ENCODE measurements at regions not wholly inside any gene's neighbourhood (a gene's known extent, or its start where the extent isn't known, plus 50 kb on each side); places are given as distances from the start of the nearest gene placed in this dataset.

- no peak overlapping the region for H3K9ac ChIP-seq (ENCODE audit: low read length in 2 of 2)
- H3K27me3 ChIP-seq (ENCODE audit: control insufficient read depth in 1 of 2, insufficient read depth in 2 of 2, low read length in 2 of 2): peaks cover 2 to 3% of the 10 kb centered on the region in 2 donors
- no peaks in the 10 kb centered on the region for H3K4me1 ChIP-seq (ENCODE audit: control insufficient read depth, insufficient read depth, low read length)
- H3K9me3 ChIP-seq (ENCODE audit: control insufficient read depth in 2 of 2, low read length in 2 of 2): no peaks in the 10 kb centered on the region
- no peak overlapping the region for H3K4me3 ChIP-seq (ENCODE audit: low read length in 2 of 2)
- no peaks in the 10 kb centered on the region for H3K36me3 ChIP-seq (ENCODE audit: control insufficient read depth in 2 of 2, insufficient read depth in 2 of 2, low read length in 2 of 2)
- no peak overlapping the region for H3K27ac ChIP-seq (ENCODE audit: low read length)
Observed at GRCh38 chr9:95626885-95627558, 110.3 kb upstream of the PTCH1 start.

GRCh38 chr9:95626341-95626740 is 109.6 kb upstream of the PTCH1 start:
- H3K4me3 ChIP-seq (ENCODE audit: low read length in 2 of 2): no peak overlapping the region
- no peaks in the 10 kb centered on the region for H3K9me3 ChIP-seq (ENCODE audit: control insufficient read depth in 2 of 2, low read length in 2 of 2)
- H3K27ac ChIP-seq (ENCODE audit: low read length): no peak overlapping the region
- no peaks in the 10 kb centered on the region for H3K4me1 ChIP-seq (ENCODE audit: control insufficient read depth, insufficient read depth, low read length)
- H3K9ac ChIP-seq (ENCODE audit: low read length in 2 of 2): no peak overlapping the region
- peaks cover 0 to 2% of the 10 kb centered on the region in 2 donors for H3K27me3 ChIP-seq (ENCODE audit: control insufficient read depth in 1 of 2, insufficient read depth in 2 of 2, low read length in 2 of 2)
- no peaks in the 10 kb centered on the region for H3K36me3 ChIP-seq (ENCODE audit: control insufficient read depth in 2 of 2, insufficient read depth in 2 of 2, low read length in 2 of 2)

- no peak overlapping the region for H3K27ac ChIP-seq (ENCODE audit: low read length)
- H3K36me3 ChIP-seq (ENCODE audit: control insufficient read depth in 2 of 2, insufficient read depth in 2 of 2, low read length in 2 of 2): no peaks in the 10 kb centered on the region
Observed at GRCh38 chr9:95623640-95624039, 106.9 kb upstream of the PTCH1 start.

GRCh38 chr9:95620722-95621121 is 104.0 kb upstream of the PTCH1 start:
- H3K4me3 ChIP-seq (ENCODE audit: low read length in 2 of 2): no peak overlapping the region
- H3K27me3 ChIP-seq (ENCODE audit: control insufficient read depth in 1 of 2, insufficient read depth in 2 of 2, low read length in 2 of 2): peaks cover 0 to 2% of the 10 kb centered on the region in 2 donors
- no peaks in the 10 kb centered on the region for H3K36me3 ChIP-seq (ENCODE audit: control insufficient read depth in 2 of 2, insufficient read depth in 2 of 2, low read length in 2 of 2)
- H3K9me3 ChIP-seq (ENCODE audit: control insufficient read depth in 2 of 2, low read length in 2 of 2): no peaks in the 10 kb centered on the region
- H3K9ac ChIP-seq (ENCODE audit: low read length in 2 of 2): no peak overlapping the region
- H3K27ac ChIP-seq (ENCODE audit: low read length): no peak overlapping the region
- H3K4me1 ChIP-seq (ENCODE audit: control insufficient read depth, insufficient read depth, low read length): no peaks in the 10 kb centered on the region

More at GRCh38 chr9:95623640-95624039, 106.9 kb upstream of the PTCH1 start:
- H3K9ac ChIP-seq (ENCODE audit: low read length in 2 of 2): no peak overlapping the region
- peaks cover 0 to 2% of the 10 kb centered on the region in 2 donors for H3K27me3 ChIP-seq (ENCODE audit: control insufficient read depth in 1 of 2, insufficient read depth in 2 of 2, low read length in 2 of 2)
- no peaks in the 10 kb centered on the region for H3K9me3 ChIP-seq (ENCODE audit: control insufficient read depth in 2 of 2, low read length in 2 of 2)
- no peaks in the 10 kb centered on the region for H3K4me1 ChIP-seq (ENCODE audit: control insufficient read depth, insufficient read depth, low read length)
- H3K4me3 ChIP-seq (ENCODE audit: low read length in 2 of 2): no peak overlapping the region

GRCh38 chr9:95620314-95620713 is 103.5 kb upstream of the PTCH1 start:
- Histone ChIP-seq H3K27ac (ENCODE audit: low read length) (no peak overlapping the region), H3K9ac (ENCODE audit: low read length in 2 of 2) (no peak overlapping the region), H3K27me3 (ENCODE audit: control insufficient read depth in 1 of 2, insufficient read depth in 2 of 2, low read length in 2 of 2) (peaks cover 0 to 2% of the 10 kb centered on the region in 2 donors), H3K9me3 (ENCODE audit: control insufficient read depth in 2 of 2, low read length in 2 of 2) (no peaks in the 10 kb centered on the region), H3K36me3 (ENCODE audit: control insufficient read depth in 2 of 2, insufficient read depth in 2 of 2, low read length in 2 of 2) (no peaks in the 10 kb centered on the region), H3K4me1 (ENCODE audit: control insufficient read depth, insufficient read depth, low read length) (no peaks in the 10 kb centered on the region), H3K4me3 (ENCODE audit: low read length in 2 of 2) (no peak overlapping the region)

- H3K9me3 ChIP-seq (ENCODE audit: control insufficient read depth in 2 of 2, low read length in 2 of 2): no peaks in the 10 kb centered on the region
- H3K4me3 ChIP-seq (ENCODE audit: low read length in 2 of 2): no peak overlapping the region
- H3K36me3 ChIP-seq (ENCODE audit: control insufficient read depth in 2 of 2, insufficient read depth in 2 of 2, low read length in 2 of 2): no peaks in the 10 kb centered on the region
- no peak overlapping the region for H3K27ac ChIP-seq (ENCODE audit: low read length)
- no peak overlapping the region for H3K9ac ChIP-seq (ENCODE audit: low read length in 2 of 2)
- peaks cover 0 to 2% of the 10 kb centered on the region in 2 donors for H3K27me3 ChIP-seq (ENCODE audit: control insufficient read depth in 1 of 2, insufficient read depth in 2 of 2, low read length in 2 of 2)
- no peaks in the 10 kb centered on the region for H3K4me1 ChIP-seq (ENCODE audit: control insufficient read depth, insufficient read depth, low read length)
Observed at GRCh38 chr9:95615246-95615645, 98.5 kb upstream of the PTCH1 start.

- Histone ChIP-seq H3K36me3 (ENCODE audit: control insufficient read depth in 2 of 2, insufficient read depth in 2 of 2, low read length in 2 of 2) (no peaks in the 10 kb centered on the region), H3K27ac (ENCODE audit: low read length) (no peak overlapping the region), H3K4me1 (ENCODE audit: control insufficient read depth, insufficient read depth, low read length) (no peaks in the 10 kb centered on the region), H3K4me3 (ENCODE audit: low read length in 2 of 2) (no peak overlapping the region), H3K27me3 (ENCODE audit: control insufficient read depth in 1 of 2, insufficient read depth in 2 of 2, low read length in 2 of 2) (peaks cover 0 to 2% of the 10 kb centered on the region in 2 donors), H3K9ac (ENCODE audit: low read length in 2 of 2) (no peak overlapping the region), H3K9me3 (ENCODE audit: control insufficient read depth in 2 of 2, low read length in 2 of 2) (no peaks in the 10 kb centered on the region)
Observed at GRCh38 chr9:95613670-95614069, 96.9 kb upstream of the PTCH1 start.

GRCh38 chr9:95611354-95611753 is 94.6 kb upstream of the PTCH1 start:
- H3K4me1 ChIP-seq (ENCODE audit: control insufficient read depth, insufficient read depth, low read length): no peaks in the 10 kb centered on the region
- H3K27me3 ChIP-seq (ENCODE audit: control insufficient read depth in 1 of 2, insufficient read depth in 2 of 2, low read length in 2 of 2): no peaks in the 10 kb centered on the region
- no peak overlapping the region for H3K9ac ChIP-seq (ENCODE audit: low read length in 2 of 2)
- no peaks in the 10 kb centered on the region for H3K36me3 ChIP-seq (ENCODE audit: control insufficient read depth in 2 of 2, insufficient read depth in 2 of 2, low read length in 2 of 2)
- H3K9me3 ChIP-seq (ENCODE audit: control insufficient read depth in 2 of 2, low read length in 2 of 2): no peaks in the 10 kb centered on the region
- H3K4me3 ChIP-seq (ENCODE audit: low read length in 2 of 2): no peak overlapping the region
- no peak overlapping the region for H3K27ac ChIP-seq (ENCODE audit: low read length)

- H3K36me3 ChIP-seq (ENCODE audit: control insufficient read depth in 2 of 2, insufficient read depth in 2 of 2, low read length in 2 of 2): no peaks in the 10 kb centered on the region
- no peaks in the 10 kb centered on the region for H3K27me3 ChIP-seq (ENCODE audit: control insufficient read depth in 1 of 2, insufficient read depth in 2 of 2, low read length in 2 of 2)
- no peak overlapping the region for H3K9ac ChIP-seq (ENCODE audit: low read length in 2 of 2)
- H3K4me1 ChIP-seq (ENCODE audit: control insufficient read depth, insufficient read depth, low read length): no peaks in the 10 kb centered on the region
- no peak overlapping the region for H3K4me3 ChIP-seq (ENCODE audit: low read length in 2 of 2)
- H3K9me3 ChIP-seq (ENCODE audit: control insufficient read depth in 2 of 2, low read length in 2 of 2): no peaks in the 10 kb centered on the region
- H3K27ac ChIP-seq (ENCODE audit: low read length): no peak overlapping the region
Observed at GRCh38 chr9:95610006-95610785, 93.4 kb upstream of the PTCH1 start.

GRCh38 chr9:95609426-95609825 is 92.7 kb upstream of the PTCH1 start:
- no peak overlapping the region for H3K9ac ChIP-seq (ENCODE audit: low read length in 2 of 2)
- no peaks in the 10 kb centered on the region for H3K36me3 ChIP-seq (ENCODE audit: control insufficient read depth in 2 of 2, insufficient read depth in 2 of 2, low read length in 2 of 2)
- no peak overlapping the region for H3K4me3 ChIP-seq (ENCODE audit: low read length in 2 of 2)
- no peaks in the 10 kb centered on the region for H3K4me1 ChIP-seq (ENCODE audit: control insufficient read depth, insufficient read depth, low read length)
- H3K27me3 ChIP-seq (ENCODE audit: control insufficient read depth in 1 of 2, insufficient read depth in 2 of 2, low read length in 2 of 2): no peaks in the 10 kb centered on the region
- H3K27ac ChIP-seq (ENCODE audit: low read length): no peak overlapping the region
- H3K9me3 ChIP-seq (ENCODE audit: control insufficient read depth in 2 of 2, low read length in 2 of 2): no peaks in the 10 kb centered on the region

- H3K4me1 ChIP-seq (ENCODE audit: control insufficient read depth, insufficient read depth, low read length): no peaks in the 10 kb centered on the region
- H3K4me3 ChIP-seq (ENCODE audit: low read length in 2 of 2): no peak overlapping the region
Observed at GRCh38 chr9:95608341-95608740, 91.6 kb upstream of the PTCH1 start.

More at GRCh38 chr9:95608341-95608740, 91.6 kb upstream of the PTCH1 start:
- Histone ChIP-seq H3K9ac (ENCODE audit: low read length in 2 of 2) (no peak overlapping the region), H3K9me3 (ENCODE audit: control insufficient read depth in 2 of 2, low read length in 2 of 2) (no peaks in the 10 kb centered on the region), H3K27me3 (ENCODE audit: control insufficient read depth in 1 of 2, insufficient read depth in 2 of 2, low read length in 2 of 2) (no peaks in the 10 kb centered on the region), H3K27ac (ENCODE audit: low read length) (no peak overlapping the region), H3K36me3 (ENCODE audit: control insufficient read depth in 2 of 2, insufficient read depth in 2 of 2, low read length in 2 of 2) (no peaks in the 10 kb centered on the region)

Data from stomach smooth muscle (tissue), 2 donors.